ENCODE measurements at regions not wholly inside any gene's neighbourhood (a gene's known extent, or its start where the extent isn't known, plus 50 kb on each side); places are given as distances from the start of the nearest gene placed in this dataset.

DNA sequence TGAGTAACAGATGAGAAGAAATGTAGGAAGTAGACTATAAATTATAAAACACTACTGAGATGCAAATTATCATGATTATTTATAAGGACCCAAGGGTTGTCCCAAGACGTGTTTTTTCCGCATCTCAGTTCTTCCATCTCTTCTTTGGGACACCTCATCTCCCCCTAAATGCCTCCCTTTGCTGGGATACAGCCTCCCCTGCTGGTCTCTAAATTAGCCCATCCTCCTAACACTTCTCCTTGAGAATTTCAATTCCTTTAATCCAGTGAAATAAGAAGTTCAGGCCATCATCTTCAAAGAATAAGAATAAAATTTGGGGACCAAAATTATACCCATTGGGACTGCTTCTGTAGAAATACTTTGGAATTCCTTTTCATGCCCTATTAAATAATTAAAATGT lies 667.0 kb downstream of the BCL11B start:
- Histone ChIP-seq H3K27ac (replicated peaks) (no peak overlapping the region), H3K4me3 (replicated peaks; ENCODE audit: insufficient read depth, low read length) (no peak overlapping the region), H3K27me3 (ENCODE audit: insufficient read depth, poor library complexity, severe bottlenecking) (no peaks in the 10 kb centered on the region)
- TF ChIP-seq GABPA (IDR thresholded peaks at IDR 0.05; ENCODE audit: low read depth), result no peak
- TF ChIP-seq POLR2AphosphoS5 (IDR thresholded peaks at IDR 0.05; ENCODE audit: low read depth), result no peak
- no peak for TF ChIP-seq SPI1 (IDR thresholded peaks at IDR 0.05; ENCODE audit: borderline replicate concordance, low read depth)
- TF ChIP-seq, protein P1, sequence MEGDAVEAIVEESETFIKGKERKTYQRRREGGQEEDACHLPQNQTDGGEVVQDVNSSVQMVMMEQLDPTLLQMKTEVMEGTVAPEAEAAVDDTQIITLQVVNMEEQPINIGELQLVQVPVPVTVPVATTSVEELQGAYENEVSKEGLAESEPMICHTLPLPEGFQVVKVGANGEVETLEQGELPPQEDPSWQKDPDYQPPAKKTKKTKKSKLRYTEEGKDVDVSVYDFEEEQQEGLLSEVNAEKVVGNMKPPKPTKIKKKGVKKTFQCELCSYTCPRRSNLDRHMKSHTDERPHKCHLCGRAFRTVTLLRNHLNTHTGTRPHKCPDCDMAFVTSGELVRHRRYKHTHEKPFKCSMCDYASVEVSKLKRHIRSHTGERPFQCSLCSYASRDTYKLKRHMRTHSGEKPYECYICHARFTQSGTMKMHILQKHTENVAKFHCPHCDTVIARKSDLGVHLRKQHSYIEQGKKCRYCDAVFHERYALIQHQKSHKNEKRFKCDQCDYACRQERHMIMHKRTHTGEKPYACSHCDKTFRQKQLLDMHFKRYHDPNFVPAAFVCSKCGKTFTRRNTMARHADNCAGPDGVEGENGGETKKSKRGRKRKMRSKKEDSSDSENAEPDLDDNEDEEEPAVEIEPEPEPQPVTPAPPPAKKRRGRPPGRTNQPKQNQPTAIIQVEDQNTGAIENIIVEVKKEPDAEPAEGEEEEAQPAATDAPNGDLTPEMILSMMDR (IDR thresholded peaks at IDR 0.05; ENCODE audit: insufficient read depth, low read length), result no peak
- TF ChIP-seq, protein P2, sequence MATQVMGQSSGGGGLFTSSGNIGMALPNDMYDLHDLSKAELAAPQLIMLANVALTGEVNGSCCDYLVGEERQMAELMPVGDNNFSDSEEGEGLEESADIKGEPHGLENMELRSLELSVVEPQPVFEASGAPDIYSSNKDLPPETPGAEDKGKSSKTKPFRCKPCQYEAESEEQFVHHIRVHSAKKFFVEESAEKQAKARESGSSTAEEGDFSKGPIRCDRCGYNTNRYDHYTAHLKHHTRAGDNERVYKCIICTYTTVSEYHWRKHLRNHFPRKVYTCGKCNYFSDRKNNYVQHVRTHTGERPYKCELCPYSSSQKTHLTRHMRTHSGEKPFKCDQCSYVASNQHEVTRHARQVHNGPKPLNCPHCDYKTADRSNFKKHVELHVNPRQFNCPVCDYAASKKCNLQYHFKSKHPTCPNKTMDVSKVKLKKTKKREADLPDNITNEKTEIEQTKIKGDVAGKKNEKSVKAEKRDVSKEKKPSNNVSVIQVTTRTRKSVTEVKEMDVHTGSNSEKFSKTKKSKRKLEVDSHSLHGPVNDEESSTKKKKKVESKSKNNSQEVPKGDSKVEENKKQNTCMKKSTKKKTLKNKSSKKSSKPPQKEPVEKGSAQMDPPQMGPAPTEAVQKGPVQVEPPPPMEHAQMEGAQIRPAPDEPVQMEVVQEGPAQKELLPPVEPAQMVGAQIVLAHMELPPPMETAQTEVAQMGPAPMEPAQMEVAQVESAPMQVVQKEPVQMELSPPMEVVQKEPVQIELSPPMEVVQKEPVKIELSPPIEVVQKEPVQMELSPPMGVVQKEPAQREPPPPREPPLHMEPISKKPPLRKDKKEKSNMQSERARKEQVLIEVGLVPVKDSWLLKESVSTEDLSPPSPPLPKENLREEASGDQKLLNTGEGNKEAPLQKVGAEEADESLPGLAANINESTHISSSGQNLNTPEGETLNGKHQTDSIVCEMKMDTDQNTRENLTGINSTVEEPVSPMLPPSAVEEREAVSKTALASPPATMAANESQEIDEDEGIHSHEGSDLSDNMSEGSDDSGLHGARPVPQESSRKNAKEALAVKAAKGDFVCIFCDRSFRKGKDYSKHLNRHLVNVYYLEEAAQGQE (IDR thresholded peaks at IDR 0.05; ENCODE audit: insufficient replicate concordance, low read depth), result no peak
- no peak for DNase-seq (ENCODE audit: low read depth in 1 of 2, low spot score in 1 of 2)

DNA sequence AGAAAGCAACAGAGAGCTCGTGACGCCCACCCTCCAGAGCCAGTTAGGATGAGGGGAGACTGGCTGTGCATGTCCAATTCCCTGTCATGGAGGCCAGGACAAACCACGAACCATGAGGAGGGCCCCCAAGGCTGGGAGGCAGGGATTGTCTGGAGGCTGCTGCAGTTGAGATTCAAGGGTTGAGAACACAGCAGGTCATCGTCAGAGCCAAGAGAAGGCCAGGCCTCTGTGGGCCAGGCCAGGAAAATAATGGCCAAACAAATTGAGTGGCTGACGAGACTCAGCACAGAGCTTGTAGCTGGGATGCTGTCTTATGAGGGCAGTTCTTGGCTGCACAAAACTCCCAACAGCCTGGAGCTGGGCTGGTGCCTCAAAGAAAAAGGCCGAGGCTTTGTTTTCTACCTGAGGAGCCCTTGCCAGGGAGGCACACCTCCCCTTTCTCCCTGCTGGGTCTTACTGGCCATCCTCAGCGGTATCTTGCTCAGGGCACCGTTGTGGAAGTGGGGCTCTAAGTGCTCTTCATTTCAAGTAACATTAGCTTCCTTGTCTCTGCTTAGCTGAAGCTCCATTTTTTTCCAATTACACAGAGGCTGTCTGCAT lies 665.9 kb downstream of the BCL11B start:
- no peaks in the 10 kb centered on the region for H3K27me3 ChIP-seq (ENCODE audit: insufficient read depth, poor library complexity, severe bottlenecking)
- no peak overlapping the region for H3K4me3 ChIP-seq (replicated peaks; ENCODE audit: insufficient read depth, low read length)
- no peak overlapping the region for H3K27ac ChIP-seq (replicated peaks)
- no peak for DNase-seq (ENCODE audit: low read depth in 1 of 2, low spot score in 1 of 2)
- TF ChIP-seq POLR2AphosphoS5 (IDR thresholded peaks at IDR 0.05; ENCODE audit: low read depth) (no peak), SPI1 (IDR thresholded peaks at IDR 0.05; ENCODE audit: borderline replicate concordance, low read depth) (no peak), GABPA (IDR thresholded peaks at IDR 0.05; ENCODE audit: low read depth) (no peak)
- TF ChIP-seq, protein P1 (IDR thresholded peaks at IDR 0.05; ENCODE audit: insufficient read depth, low read length), result no peak
- TF ChIP-seq, protein P2 (IDR thresholded peaks at IDR 0.05; ENCODE audit: insufficient replicate concordance, low read depth), result no peak

DNA sequence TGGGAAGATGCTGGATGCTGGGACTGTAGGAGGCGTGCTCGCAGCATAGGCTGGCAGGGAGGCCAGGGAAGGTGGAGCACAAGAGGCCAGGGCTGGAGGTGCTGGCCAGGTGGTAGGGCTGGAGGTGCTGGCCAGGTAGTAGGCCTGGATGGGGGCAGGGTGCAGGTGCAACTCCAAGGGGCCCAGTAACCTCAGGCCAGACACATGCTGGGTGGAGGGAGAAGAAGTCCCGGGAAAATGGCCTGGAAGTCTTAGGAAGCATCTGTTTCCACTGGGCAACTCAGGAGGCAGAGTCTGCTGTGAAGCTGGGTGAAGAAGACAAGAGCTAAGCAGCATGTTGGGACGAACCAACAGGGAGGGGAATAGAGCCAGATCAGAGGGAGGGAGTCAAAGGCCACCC lies 665.2 kb downstream of the BCL11B start:
- no peak overlapping the region for H3K4me3 ChIP-seq (replicated peaks; ENCODE audit: insufficient read depth, low read length)
- no peak overlapping the region for H3K27ac ChIP-seq (replicated peaks)
- no peak for DNase-seq (ENCODE audit: low read depth in 1 of 2, low spot score in 1 of 2)
- no peak for TF ChIP-seq POLR2AphosphoS5 (IDR thresholded peaks at IDR 0.05; ENCODE audit: low read depth)
- TF ChIP-seq, protein P2 (IDR thresholded peaks at IDR 0.05; ENCODE audit: insufficient replicate concordance, low read depth), result no peak
- TF ChIP-seq GABPA (IDR thresholded peaks at IDR 0.05; ENCODE audit: low read depth), result no peak
- TF ChIP-seq, protein P1 (IDR thresholded peaks at IDR 0.05; ENCODE audit: insufficient read depth, low read length), result no peak
- no peak for TF ChIP-seq SPI1 (IDR thresholded peaks at IDR 0.05; ENCODE audit: borderline replicate concordance, low read depth)
- H3K27me3 ChIP-seq (ENCODE audit: insufficient read depth, poor library complexity, severe bottlenecking), result no peaks in the 10 kb centered on the region
